ENCODE measurements at regions not wholly inside any gene's neighbourhood (a gene's known extent, or its start where the extent isn't known, plus 50 kb on each side); places are given as distances from the start of the nearest gene placed in this dataset.

- TF ChIP-seq CTCF (IDR thresholded peaks at IDR 0.05) (peak in 5 of 7 experiments; percentile 57 to 92 (median 89)), POLR2AphosphoS5 (IDR thresholded peaks at IDR 0.05) (no peak), EP300 (IDR thresholded peaks at IDR 0.05) (no peak), POLR2A (IDR thresholded peaks at IDR 0.05) (no peak)
These were observed 154.9 kb downstream of the TM9SF2 start for GRCh38 chr13:99656092-99656745.
